ENCODE measurements at regions not wholly inside any gene's neighbourhood (a gene's known extent, or its start where the extent isn't known, plus 50 kb on each side); places are given as distances from the start of the nearest gene placed in this dataset.

GRCh38 chr14:100441271-100441947 is 118.3 kb downstream of the SLC25A47 start:
- no peak for TF ChIP-seq CTCF (IDR thresholded peaks at IDR 0.05)
- DNase-seq (ENCODE audit: low spot score): no peak
- Histone ChIP-seq H3K4me3 (no peak overlapping the region), H3K27ac (no peak overlapping the region)

GRCh38 chr14:100442036-100442435 is 118.9 kb downstream of the SLC25A47 start:
- no peak for TF ChIP-seq CTCF (IDR thresholded peaks at IDR 0.05)
- Histone ChIP-seq H3K27ac (no peak overlapping the region), H3K4me3 (no peak overlapping the region)
- DNase-seq (ENCODE audit: low spot score): no peak

GRCh38 chr14:100442498-100443490 is 119.7 kb downstream of the SLC25A47 start:
- H3K27ac ChIP-seq: no peak overlapping the region
- no peak for DNase-seq (ENCODE audit: low spot score)
- H3K4me3 ChIP-seq: no peak overlapping the region
- no peak for TF ChIP-seq CTCF (IDR thresholded peaks at IDR 0.05)

- DNase-seq (ENCODE audit: low spot score): no peak
- H3K4me3 ChIP-seq: no peak overlapping the region
- H3K27ac ChIP-seq: no peak overlapping the region
- TF ChIP-seq CTCF (IDR thresholded peaks at IDR 0.05): no peak
Observed at GRCh38 chr14:100443603-100444002, 120.5 kb downstream of the SLC25A47 start.

GRCh38 chr14:100445436-100446088 is 122.4 kb downstream of the SLC25A47 start:
- no peak overlapping the region for H3K4me3 ChIP-seq
- no peak overlapping the region for H3K27ac ChIP-seq
- DNase-seq (ENCODE audit: low spot score): no peak
- no peak for TF ChIP-seq CTCF (IDR thresholded peaks at IDR 0.05)

GRCh38 chr14:100446572-100446971 is 123.4 kb downstream of the SLC25A47 start:
- DNase-seq (ENCODE audit: low spot score): no peak
- no peak overlapping the region for H3K4me3 ChIP-seq
- H3K27ac ChIP-seq: no peak overlapping the region
- TF ChIP-seq CTCF (IDR thresholded peaks at IDR 0.05): no peak
